ENCODE measurements at regions not wholly inside any gene's neighbourhood (a gene's known extent, or its start where the extent isn't known, plus 50 kb on each side); places are given as distances from the start of the nearest gene placed in this dataset.

DNA sequence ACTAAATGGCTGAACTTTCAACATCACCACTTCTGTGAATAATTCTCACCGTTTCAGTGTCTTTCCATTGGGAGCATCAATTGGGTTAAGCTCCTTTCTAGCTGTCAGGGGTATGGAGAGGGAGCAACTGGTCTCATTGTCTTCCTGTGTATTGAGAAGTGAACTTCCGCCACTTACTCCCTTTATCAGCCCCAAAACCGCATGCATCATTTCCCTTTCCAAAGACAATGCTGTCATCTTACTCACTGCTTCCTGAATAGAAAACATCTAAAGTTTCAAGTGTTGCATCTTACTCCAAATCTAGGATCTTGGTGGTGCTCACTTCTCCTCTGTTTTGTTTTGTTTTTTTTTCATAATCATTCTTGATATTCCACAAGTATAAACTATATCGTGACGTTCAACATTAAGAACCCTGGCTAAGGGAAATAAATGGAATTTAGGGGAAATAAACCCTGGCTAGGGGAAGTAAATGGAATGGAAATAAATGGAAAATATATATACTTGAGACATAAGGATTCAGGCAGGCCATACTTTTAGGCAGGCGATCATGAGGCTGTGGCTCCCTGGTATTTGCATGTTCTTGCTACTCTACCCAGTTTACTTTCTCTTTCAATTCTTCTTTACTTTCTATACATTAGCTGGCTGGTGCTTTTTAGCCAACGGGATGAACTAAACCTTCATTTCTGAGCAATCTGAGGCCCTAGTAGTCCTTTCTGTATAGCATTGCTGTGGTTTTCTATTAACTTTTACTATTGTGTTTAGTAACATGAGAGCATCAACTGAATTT is 371.9 kb downstream of the BMPER start:
- DNase-seq: no peak

DNA sequence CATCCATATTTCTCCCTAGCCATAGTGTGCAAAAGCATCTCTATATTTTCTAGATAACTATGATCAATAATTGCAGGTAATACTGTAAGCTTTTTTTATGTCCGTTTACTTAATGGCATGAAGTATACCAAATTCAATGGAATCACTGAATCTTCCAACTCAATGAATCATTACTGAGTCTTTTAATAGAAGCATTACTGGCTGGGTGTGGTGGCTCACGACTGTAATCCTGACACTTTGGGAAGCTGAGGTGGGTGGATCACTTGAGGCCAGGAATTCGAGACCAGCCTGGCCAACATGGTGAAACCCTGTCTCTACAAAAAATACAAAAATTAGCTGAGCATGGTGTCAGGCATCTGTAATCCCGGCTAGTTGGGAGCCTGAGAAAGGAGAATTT is 372.5 kb downstream of the BMPER start:
- DNase-seq: no peak

DNA sequence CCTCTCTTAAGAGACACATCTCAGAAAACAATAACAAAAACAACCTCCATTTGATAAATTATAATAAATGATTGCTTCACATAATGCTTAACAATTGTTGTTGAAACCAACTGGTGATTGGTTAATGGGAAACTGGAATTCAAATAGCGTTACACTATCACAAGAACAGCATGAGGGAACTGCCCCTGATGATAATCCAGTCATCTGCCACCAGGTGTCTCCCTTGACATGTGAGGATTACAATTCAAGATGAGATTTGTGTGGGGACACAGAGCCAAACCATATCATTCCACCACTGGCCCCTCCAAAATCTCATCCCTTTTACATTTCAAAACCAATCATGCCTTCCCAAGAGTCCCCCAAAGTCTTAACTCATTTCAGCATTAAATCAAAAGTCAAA is 375.9 kb downstream of the BMPER start:
- no peak for DNase-seq

DNA sequence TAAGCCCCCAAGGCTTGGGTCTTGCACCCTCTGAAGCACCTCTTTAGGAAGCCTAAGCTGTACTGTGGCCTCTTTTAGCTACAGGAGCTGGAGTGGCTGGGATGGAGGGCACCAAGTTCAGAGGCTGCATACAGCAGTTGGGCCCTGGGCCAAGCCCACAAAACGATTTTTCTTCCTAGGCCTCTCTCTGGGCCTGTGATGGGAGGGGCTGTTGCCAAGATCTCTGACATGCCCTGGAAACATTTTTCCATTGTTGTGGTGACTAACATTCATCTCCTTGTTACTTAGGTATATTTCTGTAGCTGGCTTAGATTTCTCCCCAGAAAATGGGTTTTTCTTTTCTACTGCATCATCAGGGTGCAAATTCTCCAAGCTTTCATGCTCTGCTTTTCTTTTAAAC is 375.7 kb upstream of the NPSR1 start:
- no peak for DNase-seq

DNA sequence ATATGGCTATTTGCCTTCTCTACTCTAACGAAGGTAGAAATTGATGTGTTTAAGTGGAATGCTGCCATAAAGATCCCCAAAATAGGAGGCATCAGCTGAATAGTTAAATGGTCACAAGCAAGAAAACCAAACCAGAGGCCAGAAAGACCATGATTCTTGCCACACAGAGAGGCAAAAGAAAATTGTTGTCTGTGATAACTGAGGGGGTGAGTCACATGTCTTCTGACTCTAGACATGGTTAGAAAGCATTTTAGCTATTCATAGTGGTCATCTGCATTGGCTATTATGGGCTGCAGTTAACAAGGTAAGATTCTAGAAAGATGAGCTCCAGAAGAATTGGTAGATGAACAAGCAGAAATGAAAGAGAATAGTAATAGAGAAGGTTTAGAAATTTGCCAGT is 361.4 kb upstream of the NPSR1 start:
- no peak for DNase-seq

DNA sequence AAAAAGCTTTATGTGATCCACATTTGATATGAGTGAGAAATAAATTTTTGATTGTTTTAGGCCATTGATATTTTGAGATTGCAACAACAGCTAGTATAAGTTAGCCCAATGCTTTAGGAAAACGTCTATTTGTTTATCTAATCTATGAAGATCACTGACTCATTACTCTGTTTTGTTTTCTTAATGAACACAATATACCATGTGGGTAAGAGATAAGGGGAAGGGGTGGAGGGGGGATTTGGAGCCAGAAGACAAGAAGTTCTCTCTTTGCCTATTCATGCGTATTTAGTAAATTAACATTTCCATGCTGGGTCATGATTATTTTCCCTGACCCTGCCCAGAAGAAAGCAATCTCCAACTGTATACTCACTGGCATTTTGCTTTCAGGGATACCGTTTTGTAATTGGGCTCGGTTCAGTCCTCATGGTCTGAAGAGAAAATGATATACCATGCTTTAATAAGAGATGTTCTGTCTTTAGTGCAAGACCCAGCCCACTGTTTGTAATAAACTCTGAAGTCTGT is 359.5 kb upstream of the NPSR1 start:
- no peak for DNase-seq

DNA sequence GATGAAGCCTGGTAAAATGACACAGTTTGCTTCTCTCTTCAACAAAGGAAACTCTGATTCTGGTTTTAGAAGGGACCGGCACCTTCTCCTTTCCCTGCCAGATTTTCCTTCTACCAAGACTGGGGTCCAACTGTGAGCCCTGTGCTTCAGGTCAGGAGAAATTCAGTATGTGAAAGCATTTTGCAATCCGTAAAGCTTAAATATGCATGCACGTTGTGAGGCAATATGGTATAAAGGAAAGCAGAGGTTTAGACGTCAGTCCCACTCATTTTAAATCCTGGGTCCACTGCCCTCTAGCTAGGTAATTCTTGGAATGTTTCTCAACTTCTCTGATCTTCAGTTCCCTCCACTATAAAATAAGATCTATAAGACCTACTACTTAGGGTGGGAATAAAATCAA is 359.0 kb upstream of the NPSR1 start:
- no peak for DNase-seq

DNA sequence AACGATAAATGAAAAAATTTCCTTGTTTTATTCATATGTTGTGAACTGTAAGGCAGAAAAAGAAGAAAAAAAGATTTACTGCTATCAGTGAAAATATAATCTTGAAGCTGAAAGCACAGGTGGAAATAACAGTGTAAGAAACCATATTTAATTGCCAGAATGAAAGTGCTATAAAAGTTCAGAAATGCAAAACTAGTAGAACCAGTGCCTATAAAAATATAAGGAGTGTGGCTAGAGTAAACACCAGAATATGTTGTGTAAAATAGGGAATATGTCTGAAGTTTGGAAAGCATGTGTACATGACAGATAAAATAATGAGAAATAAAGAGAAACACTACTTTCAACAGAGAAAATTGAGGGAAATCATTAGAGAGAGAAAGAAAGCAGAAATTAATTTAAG is 350.5 kb upstream of the NPSR1 start:
- no peak for DNase-seq

DNA sequence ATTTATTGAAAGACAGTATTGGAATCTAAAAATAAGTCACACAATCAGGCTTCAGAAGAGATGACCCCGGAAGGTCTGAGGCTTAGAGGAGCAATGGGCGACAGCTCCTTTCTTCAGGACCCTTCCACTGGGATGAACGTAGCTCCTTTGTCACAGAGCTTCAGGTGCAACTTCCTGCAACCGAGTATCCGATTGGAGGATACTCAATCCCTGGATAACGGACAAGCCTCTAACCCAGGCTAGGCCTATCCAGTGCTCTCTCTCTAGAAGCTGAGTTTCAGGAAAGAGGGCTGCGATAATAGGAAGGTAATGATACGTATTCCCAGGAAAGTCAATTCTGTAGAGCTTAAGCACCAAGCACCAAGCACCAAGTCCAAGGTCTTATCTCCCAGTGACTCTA is 349.4 kb upstream of the NPSR1 start:
- DNase-seq: no peak

DNA sequence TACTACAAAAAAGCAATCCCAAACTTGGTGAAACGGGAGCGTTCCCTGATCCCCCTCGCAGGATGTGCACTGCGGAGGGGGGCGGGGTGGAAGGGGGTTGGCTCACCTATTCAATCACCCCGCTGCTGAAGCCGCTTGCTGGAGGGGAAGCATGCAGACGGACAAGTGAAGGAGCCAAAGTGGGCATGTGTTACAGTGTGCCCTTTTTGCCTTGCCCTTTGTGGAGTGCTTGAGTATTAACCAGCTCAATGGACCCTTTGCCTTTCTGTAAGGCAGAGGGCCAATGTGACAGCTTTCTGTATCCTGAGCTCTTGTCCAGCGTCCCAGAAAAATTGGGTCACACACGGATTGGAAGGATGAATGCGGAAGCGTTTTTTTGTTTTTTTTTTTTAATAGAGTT is 348.9 kb upstream of the NPSR1 start:
- DNase-seq: no peak

DNA sequence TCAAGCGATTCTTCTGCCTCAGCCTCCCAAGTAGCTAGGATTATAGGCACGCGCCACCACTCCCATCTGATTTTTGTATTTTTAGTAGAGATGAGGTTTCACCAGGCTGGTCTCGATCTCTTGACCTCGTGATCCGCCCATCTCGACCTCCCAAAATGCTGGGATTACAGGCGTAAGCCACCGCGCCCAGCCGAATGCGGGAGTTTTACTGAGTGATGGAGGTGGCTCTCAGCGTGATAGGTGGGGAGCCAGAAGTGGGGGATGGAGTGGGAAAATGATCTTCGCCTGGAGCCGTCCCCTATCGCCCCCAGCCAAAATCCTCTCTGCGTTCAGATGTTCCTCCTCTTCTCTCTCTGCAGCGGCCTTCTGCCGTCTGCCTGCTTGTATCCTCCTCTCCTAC is 348.4 kb upstream of the NPSR1 start:
- no peak for DNase-seq

DNA sequence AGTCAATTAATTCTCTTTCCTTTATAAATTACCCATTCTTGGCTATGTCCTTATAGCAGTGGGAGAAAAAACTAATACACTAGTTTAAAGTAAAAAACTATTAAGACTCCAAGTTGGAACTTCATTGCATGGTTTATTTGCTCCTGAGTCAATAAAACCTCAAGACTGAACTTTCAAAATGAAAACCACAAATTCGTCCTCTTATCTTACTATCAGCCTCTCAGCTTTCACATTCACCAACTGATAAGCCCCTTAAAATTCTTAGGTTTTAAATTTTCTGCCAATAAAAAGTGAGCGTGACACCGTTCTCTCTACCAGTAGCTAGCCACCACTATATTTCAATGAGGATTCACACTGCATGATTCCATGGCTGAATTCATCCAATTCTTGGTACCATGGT is 346.4 kb upstream of the NPSR1 start:
- no peak for DNase-seq

DNA sequence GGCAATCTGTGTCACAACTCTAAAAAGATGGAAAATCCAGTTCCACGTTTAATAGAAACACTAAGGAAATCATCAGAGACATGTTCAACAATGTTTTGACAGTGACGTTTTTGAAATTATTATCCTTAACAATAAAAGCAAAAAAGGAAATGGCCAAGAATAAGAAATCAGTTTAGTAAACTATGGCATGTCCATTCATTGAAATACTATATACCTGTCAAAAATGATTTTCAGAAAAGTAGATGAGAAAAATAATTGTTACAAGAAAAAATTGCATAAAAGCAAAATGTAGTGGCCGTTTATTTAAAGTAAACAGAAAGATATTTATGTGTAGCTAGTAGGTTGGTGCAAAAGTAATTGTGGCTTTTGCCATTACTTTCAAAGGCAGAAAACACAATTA is 345.4 kb upstream of the NPSR1 start:
- DNase-seq: no peak

DNA sequence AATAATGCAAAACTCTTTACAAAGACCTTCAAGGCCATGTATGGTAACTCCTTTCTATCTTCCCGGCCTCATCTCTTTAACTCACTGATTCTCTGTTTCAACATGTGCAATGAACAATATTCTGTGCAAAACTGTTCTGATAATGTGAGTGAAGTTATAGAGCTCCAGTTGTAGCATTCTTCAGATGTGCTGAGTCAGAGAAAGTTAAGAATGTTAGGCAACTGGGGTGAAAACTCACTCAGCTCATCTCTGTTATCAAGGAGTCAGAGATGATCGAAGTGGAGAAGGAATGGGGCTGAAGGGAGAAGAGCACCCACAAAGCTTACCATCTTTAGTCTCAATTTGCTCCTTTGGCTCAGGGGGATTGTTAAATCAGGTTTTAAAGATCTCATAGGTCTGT is 344.7 kb upstream of the NPSR1 start:
- DNase-seq: no peak

DNA sequence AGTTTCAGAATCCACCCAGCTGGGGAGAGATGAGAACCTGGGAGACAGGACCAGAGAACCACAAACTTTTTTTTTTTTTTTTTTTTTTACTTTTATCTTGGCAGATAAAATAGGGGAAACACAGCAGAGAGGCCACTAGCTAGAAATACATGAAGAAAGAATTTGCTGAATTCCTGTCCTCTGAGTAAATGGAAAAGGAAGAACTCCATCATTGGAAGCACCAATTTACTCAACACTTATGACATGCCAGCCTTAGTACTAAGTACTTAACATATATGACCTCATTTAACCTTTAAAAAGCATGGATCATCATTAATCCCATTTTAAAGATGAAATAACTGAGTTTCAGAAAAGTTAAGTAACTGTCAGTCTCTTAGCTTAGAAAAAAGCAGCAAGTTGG is 343.0 kb upstream of the NPSR1 start:
- no peak for DNase-seq

DNA sequence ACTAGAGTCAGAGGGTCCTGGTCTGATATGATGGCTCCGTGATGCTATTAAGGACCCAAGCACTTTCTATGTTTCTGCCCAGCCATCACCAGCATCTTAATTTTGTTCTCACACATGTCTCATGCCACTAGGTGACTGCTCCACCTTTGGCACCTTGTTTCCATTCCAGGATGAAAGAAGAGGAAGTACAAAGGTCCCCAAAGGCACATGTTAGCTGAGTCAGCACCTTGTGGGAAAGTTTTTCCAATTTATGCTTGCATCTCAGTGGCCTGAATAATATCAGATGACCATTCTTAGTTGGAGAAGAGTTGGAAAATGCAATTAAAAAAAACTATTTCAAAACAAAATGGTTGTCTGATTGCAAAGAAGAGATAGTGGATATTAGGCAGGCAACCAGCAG is 341.0 kb upstream of the NPSR1 start:
- DNase-seq: no peak

DNA sequence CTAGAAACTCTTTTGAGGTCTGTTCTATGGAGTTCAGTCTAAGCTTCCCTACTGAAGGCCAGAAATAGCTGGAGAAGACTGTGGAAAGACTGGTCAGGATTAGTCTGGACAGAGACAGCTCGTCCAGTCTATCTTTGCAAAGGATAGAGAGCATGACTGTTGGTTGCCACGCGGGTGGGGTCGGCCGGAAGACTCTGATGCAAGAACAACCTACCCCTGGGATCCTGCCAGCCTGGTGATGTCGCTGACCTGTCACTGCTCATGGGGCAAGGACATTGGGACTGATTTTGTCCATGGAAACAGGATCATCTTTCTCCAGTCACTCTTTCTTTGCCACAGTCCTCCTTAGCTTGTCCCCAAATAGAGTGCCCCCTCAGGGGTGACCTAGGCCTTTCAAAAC is 337.6 kb upstream of the NPSR1 start:
- DNase-seq: no peak

DNA sequence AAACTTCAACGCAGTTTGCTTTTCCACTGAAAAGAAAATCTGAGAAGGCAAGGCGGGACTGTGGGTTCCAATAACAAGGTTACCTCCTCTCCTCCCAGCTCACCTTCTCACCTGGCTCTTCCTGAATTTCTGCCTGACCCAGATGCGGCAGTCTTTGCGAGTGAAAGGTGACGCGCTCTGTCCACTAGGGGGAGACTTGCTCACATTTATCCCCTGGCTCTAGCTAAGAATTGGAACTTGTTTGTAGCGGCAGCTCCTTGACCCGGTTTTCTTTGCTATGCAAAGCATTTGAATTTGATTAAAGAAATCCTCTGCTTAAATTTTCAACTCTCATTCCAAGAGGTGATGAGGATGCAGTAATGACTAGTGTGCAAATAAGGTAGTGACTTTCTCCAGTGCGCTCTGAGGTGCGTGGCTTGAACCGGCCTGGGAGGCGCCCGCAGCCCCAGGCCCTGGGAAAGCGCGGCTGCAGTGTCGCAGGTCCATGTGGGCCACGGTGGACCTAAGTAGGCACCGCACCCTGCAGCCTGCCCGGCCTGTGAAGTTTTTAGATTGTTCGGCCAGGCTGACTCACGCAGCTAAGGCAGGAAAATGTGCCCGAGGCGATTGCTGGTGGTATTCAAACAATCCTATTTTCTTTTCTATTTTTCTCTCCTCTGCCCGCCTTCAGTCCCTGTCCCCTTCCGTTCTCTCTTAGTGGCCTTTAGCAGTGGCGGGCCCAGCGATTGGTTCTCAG is 336.9 kb upstream of the NPSR1 start:
- DNase-seq: peak; percentile 5

DNA sequence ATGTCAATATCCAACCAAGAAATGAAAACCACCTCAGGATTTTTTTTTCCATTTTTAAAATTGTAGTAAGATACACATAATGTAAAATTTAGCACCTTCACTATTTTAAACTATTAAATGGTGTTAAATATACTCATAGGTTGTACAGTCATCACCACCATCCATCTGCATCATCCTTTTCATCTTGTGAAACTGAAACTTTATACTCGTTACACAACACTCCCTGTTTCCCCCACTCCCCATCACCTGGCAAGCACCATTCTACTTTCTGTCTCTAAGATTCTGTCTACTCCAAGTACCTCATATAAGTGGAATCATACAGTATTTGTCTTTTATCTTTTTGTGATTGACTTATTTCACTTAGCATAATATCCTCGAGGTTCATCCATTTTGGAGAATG is 335.2 kb upstream of the NPSR1 start:
- no peak for DNase-seq

DNA sequence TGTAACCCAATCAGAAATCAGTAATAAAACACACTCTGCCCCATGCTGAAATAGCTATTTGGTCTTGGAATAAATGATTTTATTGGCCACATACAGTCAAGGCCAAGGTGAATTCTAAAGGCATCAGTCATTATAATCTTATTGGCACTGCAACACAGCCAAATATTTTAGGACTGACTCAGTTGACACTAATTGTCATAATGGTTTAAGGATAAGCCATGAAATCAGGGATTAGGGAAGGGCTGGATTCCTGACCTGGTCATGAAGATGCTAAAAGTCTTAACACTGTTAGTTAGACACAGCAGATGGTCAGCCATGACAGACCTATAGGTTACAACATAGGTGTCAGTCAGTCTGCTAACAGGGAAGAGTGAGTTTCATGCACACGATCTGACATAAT is 330.3 kb upstream of the NPSR1 start:
- DNase-seq: no peak

DNA sequence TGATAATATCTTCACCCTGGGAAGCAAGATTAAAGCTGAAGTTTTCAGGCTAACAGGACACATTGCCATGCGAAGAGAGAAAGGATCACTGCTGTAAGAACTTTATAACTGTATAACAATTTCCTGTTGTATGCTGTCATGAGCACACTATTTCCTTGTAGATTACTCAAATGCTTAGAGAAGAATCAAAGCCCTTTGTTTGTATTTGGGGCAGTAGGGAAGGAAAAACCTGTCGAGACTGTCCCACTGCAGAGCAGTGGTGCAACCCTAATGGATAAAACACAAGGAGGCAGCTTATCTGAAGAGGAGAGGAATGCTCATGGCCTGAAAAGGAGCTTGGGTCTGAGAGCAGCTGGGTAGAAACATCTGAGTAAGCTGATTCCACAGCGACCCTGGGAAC is 327.7 kb upstream of the NPSR1 start:
- no peak for DNase-seq

DNA sequence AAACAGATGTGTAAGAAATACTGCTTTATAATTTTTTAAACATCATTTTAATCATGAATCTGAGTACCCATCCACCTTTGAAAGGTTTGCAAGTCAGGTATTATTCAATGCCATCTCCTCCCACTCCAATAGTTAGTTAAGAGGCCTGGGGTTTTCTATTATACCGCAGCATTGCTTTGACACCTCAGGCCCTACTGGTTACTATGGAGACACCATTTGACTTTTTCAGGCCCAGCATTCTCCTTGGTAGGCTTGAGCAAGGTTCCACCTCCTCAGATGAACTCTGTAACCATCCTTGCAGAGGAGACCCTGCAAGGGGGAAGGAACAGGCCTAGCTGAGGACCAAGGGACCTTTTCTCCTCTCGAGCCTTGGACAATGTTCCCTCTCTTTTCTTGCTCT is 326.9 kb upstream of the NPSR1 start:
- no peak for DNase-seq

DNA sequence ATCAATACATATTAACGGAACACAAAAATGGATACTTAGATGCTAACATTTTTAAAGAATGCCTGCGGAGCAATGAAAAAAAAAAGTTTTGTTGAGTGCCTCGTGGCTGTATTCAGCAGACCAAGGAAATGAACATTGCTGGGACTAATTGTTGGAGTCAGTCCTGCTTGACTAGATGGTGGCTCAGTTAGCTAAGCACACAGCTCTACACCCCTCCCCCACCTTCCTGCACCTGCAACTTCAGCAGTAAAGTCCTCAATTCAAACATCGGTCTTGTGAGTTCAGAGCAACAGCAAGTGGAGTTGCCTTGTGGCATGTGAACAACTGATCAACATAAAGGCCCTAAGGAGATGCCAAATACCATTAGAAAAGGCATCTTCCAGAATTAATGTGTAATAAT is 326.0 kb upstream of the NPSR1 start:
- DNase-seq: no peak

DNA sequence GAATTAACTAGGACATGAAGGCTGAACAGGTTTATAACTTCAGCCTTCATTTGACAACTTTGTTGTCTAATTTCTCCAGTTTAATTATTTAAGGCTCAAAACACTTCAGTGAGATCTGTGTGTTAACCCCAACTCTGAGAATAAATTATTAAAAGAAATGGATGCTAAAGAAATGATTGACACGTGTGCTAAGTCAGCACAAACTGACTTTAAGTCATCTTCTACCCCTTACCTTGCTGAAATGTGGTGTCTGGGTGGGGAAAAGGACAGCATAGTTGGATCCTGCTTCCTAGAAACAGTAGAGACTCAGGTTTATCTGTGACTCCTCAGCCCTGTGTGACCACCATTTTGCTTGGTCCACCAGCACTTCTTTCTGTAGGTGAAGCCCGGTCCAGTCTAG is 324.8 kb upstream of the NPSR1 start:
- DNase-seq: no peak

DNA sequence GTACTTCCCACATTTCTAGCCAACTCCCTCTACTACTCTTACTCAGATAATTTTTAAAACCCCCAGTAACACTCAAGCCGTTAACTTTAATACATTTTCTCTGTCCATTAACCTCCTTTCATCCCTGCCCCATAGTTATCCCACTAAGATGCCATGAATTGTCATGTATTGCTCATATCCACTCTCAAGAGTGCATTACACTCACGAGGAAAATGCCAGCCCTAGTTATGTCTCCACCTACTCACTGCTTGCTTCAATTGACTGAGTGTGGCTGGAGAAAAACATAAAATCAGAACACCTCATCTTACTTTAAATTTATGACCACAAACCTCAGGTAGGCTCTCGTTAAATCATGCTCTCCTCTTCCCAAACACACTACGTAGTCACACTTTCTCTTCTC is 324.1 kb upstream of the NPSR1 start:
- DNase-seq: no peak

All from activated gamma-delta T cell treated with Interleukin-2 at 50 U/mL for 16 hours (primary cell).